Liver (tissue), 3 donors: ENCODE measurements at regions not wholly inside any gene's neighbourhood (a gene's known extent, or its start where the extent isn't known, plus 50 kb on each side); places are given as distances from the start of the nearest gene placed in this dataset.

Source experiments
- CTCF ChIP-seq: fragments of 150-350 bp; IDR thresholded peaks from 2 replicates; pipeline ENCODE4 v1.5.1; 2017; ENCODE audit warnings: improper control_type of control experiment, low read depth, low read length; ENCODE audit not compliant: missing input control
- EGR1 ChIP-seq, 2 donors: IDR thresholded peaks; 2 replicates each; pipeline ENCODE4 v1.6.1; 2016 to 2018; ENCODE audit warnings: antibody characterized with exemption in 2 of 2, low read depth in 2 of 2
- FOXA1 ChIP-seq: IDR thresholded peaks from 2 replicates; pipeline ENCODE4 v1.6.1; 2016; ENCODE audit warnings: antibody characterized with exemption
- GABPA ChIP-seq, 2 donors: IDR thresholded peaks in 1 of 2; conservative IDR thresholded peaks in 1 of 2; 2 replicates each; pipeline ENCODE4 v1.6.1; 2016; ENCODE audit warnings: antibody characterized with exemption in 2 of 2, mild to moderate bottlenecking in 1 of 2, moderate library complexity in 1 of 2
- HNF4A ChIP-seq, 2 donors: conservative IDR thresholded peaks; 2 replicates each; pipeline ENCODE4 v1.6.1; 2016; ENCODE audit warnings: antibody characterized with exemption in 2 of 2, mild to moderate bottlenecking in 2 of 2
- HNF4G ChIP-seq: IDR thresholded peaks from 2 replicates; pipeline ENCODE4 v1.6.1; 2016; ENCODE audit warnings: antibody characterized with exemption
- JUND ChIP-seq, 2 donors: IDR thresholded peaks; 2 replicates each; pipeline ENCODE4 v1.6.1; 2016; ENCODE audit warnings: antibody characterized with exemption in 2 of 2
- MAX ChIP-seq: IDR thresholded peaks from 2 replicates; pipeline ENCODE4 v1.6.1; 2016; ENCODE audit warnings: antibody characterized with exemption
- RAD21 ChIP-seq, 2 donors: IDR thresholded peaks; 2 replicates each; pipeline ENCODE4 v1.6.1; 2016; ENCODE audit warnings: antibody characterized with exemption in 2 of 2, mild to moderate bottlenecking in 2 of 2
- REST ChIP-seq: IDR thresholded peaks from 2 replicates; pipeline ENCODE4 v1.6.1; 2016; ENCODE audit warnings: antibody characterized with exemption, mild to moderate bottlenecking
- SP1 ChIP-seq: IDR thresholded peaks from 2 replicates; pipeline ENCODE4 v1.6.1; 2018; ENCODE audit warnings: antibody characterized with exemption, mild to moderate bottlenecking
- TAF1 ChIP-seq: conservative IDR thresholded peaks from 2 replicates; pipeline ENCODE4 v1.6.1; 2016; ENCODE audit warnings: antibody characterized with exemption, mild to moderate bottlenecking
- YY1 ChIP-seq: IDR thresholded peaks from 2 replicates; pipeline ENCODE4 v1.6.1; 2016; ENCODE audit warnings: antibody characterized with exemption, mild to moderate bottlenecking
- ZBTB33 ChIP-seq: IDR thresholded peaks from 2 replicates; pipeline ENCODE4 v1.6.1; 2016; ENCODE audit warnings: antibody characterized with exemption
- donor health status: healthy.
- donor health status: healthy.

- no peak for TF ChIP-seq TAF1
- no peak for TF ChIP-seq CTCF
- TF ChIP-seq SP1: no peak
- no peak for TF ChIP-seq EGR1 (IDR thresholded peaks at IDR 0.05; ENCODE audit: low read depth in 2 of 2)
- no peak for TF ChIP-seq FOXA1
- no peak for TF ChIP-seq HNF4G
- no peak for TF ChIP-seq MAX
- no peak for TF ChIP-seq REST
- TF ChIP-seq GABPA (IDR thresholded peaks at IDR 0.05 in 1 of 2, conservative IDR thresholded peaks at IDR 0.05 in 1 of 2): no peak
- no peak for TF ChIP-seq YY1
- no peak for TF ChIP-seq RAD21 (IDR thresholded peaks at IDR 0.05)
- TF ChIP-seq ZBTB33: no peak
- TF ChIP-seq HNF4A (conservative IDR thresholded peaks at IDR 0.05): no peak
- no peak for TF ChIP-seq JUND (IDR thresholded peaks at IDR 0.05)
Observed at GRCh38 chr2:12928775-12929401, 212.2 kb downstream of the TRIB2 start.
